ENCODE measurements at regions not wholly inside any gene's neighbourhood (a gene's known extent, or its start where the extent isn't known, plus 50 kb on each side); places are given as distances from the start of the nearest gene placed in this dataset.

DNA sequence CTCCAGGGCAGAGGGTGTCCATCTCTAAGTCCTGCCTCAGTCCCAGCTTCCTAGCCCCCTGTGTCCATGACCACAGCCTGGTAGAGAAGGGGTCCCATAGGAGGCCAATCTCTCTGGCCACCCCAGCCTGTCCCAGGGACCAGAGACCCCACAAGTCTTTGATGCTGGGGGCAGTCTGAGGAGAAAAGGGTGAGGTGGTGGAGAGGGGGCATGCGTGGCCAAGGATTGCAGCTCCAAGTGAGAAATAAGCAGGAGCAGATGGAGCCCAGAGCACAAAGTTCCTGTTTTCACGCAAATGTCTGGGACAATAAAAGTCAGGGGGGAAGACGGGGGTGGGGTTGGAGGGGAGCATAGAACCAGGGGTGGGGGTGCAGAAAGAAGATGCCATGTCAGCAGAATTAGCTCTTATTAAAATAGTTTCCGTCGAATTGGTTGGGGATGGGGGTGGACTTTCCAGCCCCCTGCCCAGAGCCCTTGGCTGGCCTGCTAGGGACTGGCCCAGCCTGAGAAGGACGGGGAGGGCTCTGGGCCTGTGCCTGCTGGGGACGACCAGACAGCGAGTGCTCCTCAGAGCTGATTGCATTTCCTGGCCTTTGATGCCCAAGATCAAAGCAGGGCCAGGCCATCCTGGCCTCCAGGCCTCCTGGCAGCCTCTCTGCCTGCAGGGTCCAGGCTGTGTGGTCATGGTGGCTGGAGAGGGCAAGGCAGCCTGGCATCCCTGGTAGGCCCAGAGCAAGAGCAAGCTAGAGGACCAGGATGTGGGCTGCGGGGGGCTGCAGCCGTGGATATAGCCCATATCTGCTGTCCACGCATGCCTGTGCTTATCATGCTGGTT is 337.1 kb downstream of the DYSF start:
- TF ChIP-seq, protein P1, sequence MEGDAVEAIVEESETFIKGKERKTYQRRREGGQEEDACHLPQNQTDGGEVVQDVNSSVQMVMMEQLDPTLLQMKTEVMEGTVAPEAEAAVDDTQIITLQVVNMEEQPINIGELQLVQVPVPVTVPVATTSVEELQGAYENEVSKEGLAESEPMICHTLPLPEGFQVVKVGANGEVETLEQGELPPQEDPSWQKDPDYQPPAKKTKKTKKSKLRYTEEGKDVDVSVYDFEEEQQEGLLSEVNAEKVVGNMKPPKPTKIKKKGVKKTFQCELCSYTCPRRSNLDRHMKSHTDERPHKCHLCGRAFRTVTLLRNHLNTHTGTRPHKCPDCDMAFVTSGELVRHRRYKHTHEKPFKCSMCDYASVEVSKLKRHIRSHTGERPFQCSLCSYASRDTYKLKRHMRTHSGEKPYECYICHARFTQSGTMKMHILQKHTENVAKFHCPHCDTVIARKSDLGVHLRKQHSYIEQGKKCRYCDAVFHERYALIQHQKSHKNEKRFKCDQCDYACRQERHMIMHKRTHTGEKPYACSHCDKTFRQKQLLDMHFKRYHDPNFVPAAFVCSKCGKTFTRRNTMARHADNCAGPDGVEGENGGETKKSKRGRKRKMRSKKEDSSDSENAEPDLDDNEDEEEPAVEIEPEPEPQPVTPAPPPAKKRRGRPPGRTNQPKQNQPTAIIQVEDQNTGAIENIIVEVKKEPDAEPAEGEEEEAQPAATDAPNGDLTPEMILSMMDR (IDR thresholded peaks at IDR 0.05): no peak
- DNase-seq (ENCODE audit: low spot score): no peak
- H3K27me3 Mint-ChIP-seq (ENCODE audit: low read depth): no peaks in the 10 kb centered on the region
- no peak overlapping the region for H3K27ac Mint-ChIP-seq (ENCODE audit: unreplicated experiment)
- H3K4me3 Mint-ChIP-seq (ENCODE audit: unreplicated experiment): no peak overlapping the region
- H3K36me3 Mint-ChIP-seq (ENCODE audit: low read depth): no peaks in the 10 kb centered on the region
- no peaks in the 10 kb centered on the region for H3K9me3 Mint-ChIP-seq (ENCODE audit: low read depth)
- peaks cover 34% of the 10 kb centered on the region for H3K4me1 Mint-ChIP-seq (ENCODE audit: low read depth)

DNA sequence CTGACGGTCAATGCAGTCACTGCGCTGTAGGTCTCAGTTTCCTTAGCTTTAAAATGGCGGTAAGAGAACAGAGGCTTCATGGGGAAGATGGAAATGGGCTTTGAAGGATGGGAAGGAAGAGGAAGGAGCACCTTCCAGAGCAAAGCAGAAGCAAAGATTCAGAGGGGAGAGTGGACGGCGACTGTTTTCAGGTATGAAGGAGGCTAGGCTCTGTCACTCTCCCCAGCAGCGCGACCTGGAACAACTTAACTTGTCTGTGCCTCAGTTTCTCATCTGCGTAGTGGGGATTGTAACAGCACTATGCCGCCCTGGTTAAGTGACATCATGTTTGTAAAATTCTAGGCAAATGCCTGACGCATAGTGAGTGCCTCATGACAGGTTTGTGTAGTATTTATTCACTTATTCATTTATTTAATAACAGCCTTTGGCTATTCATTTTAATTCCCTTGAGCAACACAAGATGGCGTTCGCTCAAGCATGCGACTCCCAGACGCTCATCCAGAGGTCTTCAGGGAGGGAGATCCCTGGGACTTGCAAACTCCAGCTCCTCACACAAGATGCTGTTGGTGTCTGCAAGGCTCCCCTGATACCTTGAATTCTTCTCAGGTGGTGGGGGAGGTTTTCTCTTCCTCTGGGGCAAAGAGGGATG is 336.3 kb downstream of the DYSF start:
- DNase-seq (ENCODE audit: low spot score): no peak
- H3K27me3 Mint-ChIP-seq (ENCODE audit: low read depth): no peaks in the 10 kb centered on the region
- no peak overlapping the region for H3K27ac Mint-ChIP-seq (ENCODE audit: unreplicated experiment)
- H3K36me3 Mint-ChIP-seq (ENCODE audit: low read depth): no peaks in the 10 kb centered on the region
- H3K4me1 Mint-ChIP-seq (ENCODE audit: low read depth): peaks cover 33% of the 10 kb centered on the region
- TF ChIP-seq, protein P1 (IDR thresholded peaks at IDR 0.05): peak; percentile 56
- no peak overlapping the region for H3K4me3 Mint-ChIP-seq (ENCODE audit: unreplicated experiment)
- no peaks in the 10 kb centered on the region for H3K9me3 Mint-ChIP-seq (ENCODE audit: low read depth)

DNA sequence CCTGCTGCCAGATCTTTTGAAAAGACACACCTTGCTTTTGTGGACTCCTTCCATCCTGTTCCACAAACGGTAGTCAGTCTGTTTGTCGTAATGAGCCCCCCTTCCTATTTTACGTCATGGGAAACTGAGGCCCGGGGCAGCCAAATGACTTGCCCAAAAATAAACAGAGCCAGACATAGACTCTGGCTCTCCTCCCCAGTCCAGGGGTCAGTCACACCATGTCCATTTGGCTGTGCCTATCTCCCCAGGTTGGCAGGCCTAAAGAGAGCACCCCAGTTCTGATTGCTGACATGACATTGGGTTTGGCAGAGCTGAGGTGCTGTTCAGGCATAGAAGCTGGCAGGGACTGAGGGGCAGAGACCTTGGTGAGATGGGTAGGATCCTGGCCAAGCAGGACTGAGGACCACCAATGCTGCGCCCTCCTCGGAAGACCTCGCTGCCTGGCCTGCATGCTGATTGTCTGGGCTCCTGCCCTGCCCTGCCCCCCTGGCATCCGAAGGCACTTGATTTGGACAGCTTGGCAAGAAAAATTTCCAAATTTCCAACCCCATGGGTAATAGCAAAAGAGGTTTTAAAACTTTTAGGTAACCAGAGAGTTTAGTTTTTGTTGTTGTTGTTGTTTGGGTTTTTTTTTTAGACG is 335.4 kb downstream of the DYSF start:
- Mint-ChIP-seq H3K9me3 (ENCODE audit: low read depth) (no peaks in the 10 kb centered on the region), H3K27me3 (ENCODE audit: low read depth) (no peaks in the 10 kb centered on the region), H3K27ac (ENCODE audit: unreplicated experiment) (no peak overlapping the region), H3K4me1 (ENCODE audit: low read depth) (peaks cover 36% of the 10 kb centered on the region), H3K36me3 (ENCODE audit: low read depth) (no peaks in the 10 kb centered on the region), H3K4me3 (ENCODE audit: unreplicated experiment) (no peak overlapping the region)
- TF ChIP-seq, protein P1 (IDR thresholded peaks at IDR 0.05): no peak
- no peak for DNase-seq (ENCODE audit: low spot score)

DNA sequence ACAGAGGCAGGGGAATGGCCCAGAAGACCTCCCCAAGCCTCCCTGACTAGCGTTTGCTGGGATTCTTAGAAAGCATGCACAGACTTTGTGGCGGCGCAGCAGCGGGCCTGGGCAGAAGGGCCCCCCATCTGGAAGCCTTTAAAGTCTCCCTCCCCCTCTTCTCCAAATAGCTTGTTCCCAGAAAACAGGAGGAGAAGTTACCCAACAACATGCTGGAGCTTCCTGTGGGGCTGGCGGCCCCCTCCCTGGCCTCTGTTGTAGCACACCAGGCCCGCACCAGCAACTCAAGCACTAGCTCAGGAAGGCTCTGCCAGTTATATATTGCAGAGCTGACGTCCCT is 334.8 kb downstream of the DYSF start:
- Mint-ChIP-seq H3K27ac (ENCODE audit: unreplicated experiment) (no peak overlapping the region), H3K4me1 (ENCODE audit: low read depth) (peaks cover 36% of the 10 kb centered on the region), H3K27me3 (ENCODE audit: low read depth) (no peaks in the 10 kb centered on the region), H3K36me3 (ENCODE audit: low read depth) (no peaks in the 10 kb centered on the region), H3K4me3 (ENCODE audit: unreplicated experiment) (no peak overlapping the region), H3K9me3 (ENCODE audit: low read depth) (no peaks in the 10 kb centered on the region)
- DNase-seq (ENCODE audit: low spot score): no peak
- TF ChIP-seq, protein P1 (IDR thresholded peaks at IDR 0.05): no peak

DNA sequence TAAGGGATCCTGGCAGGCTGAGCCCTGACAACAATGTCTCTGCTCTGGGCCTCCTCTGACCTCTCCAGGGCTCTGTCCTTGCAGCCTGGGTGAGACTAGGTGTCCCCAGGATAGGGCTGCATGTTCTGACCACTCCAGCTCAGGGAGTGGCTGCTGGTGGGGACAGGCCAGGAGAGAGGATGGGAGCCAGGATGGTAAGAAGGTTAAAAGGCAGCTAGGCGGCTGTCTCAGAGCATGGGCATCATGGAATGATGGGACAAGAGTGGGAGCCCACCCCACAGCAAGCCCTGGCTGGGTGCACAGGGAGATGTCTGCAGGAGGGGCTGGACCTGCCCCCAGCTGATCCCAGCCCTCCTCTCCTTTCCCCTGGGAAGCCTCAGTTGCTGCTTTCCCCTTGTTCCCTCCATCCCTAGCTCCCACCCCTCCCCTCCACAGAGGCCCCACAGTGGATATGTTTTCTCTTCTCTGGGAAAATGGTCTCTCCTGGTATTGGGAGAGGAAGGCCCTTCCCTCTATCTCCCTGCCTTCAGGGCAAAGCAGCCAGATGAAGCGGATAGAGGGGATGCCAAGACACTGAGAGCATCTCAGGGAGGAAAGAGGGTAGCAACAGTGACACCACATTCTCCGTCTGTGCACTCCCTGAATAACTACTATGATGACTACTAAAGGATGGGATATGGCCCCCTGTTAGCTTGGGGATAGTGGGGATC is 334.3 kb downstream of the DYSF start:
- H3K27ac Mint-ChIP-seq (ENCODE audit: unreplicated experiment): no peak overlapping the region
- no peaks in the 10 kb centered on the region for H3K27me3 Mint-ChIP-seq (ENCODE audit: low read depth)
- no peaks in the 10 kb centered on the region for H3K9me3 Mint-ChIP-seq (ENCODE audit: low read depth)
- H3K4me3 Mint-ChIP-seq (ENCODE audit: unreplicated experiment): no peak overlapping the region
- H3K4me1 Mint-ChIP-seq (ENCODE audit: low read depth): peaks cover 36% of the 10 kb centered on the region
- DNase-seq (ENCODE audit: low spot score): no peak
- TF ChIP-seq, protein P1 (IDR thresholded peaks at IDR 0.05): no peak
- no peaks in the 10 kb centered on the region for H3K36me3 Mint-ChIP-seq (ENCODE audit: low read depth)
